ENCODE measurements at regions not wholly inside any gene's neighbourhood (a gene's known extent, or its start where the extent isn't known, plus 50 kb on each side); places are given as distances from the start of the nearest gene placed in this dataset.

- intact Hi-C loops (cut with DNase I) = no loop called here
Measured at GRCh38 chr10:57977262-57977661, 290.4 kb downstream of the IPMK start.

GRCh38 chr10:57973451-57973850 is 294.2 kb downstream of the IPMK start:
- intact Hi-C loops (cut with DNase I) = no loop called here
- DNase-seq (ENCODE audit: low spot score) = no peak

More at GRCh38 chr10:57977262-57977661, 290.4 kb downstream of the IPMK start:
- DNase-seq (ENCODE audit: low spot score) = no peak

- intact Hi-C loops (cut with DNase I) = no loop called here
- DNase-seq (ENCODE audit: low spot score) = no peak
Measured at GRCh38 chr10:57972783-57973182, 294.9 kb downstream of the IPMK start.

GRCh38 chr10:57968328-57969016 is 299.2 kb downstream of the IPMK start:
- no peak for DNase-seq (ENCODE audit: low spot score)
- intact Hi-C loops (cut with DNase I) = no loop called here

- intact Hi-C loops (cut with DNase I) = no loop called here
- no peak for DNase-seq (ENCODE audit: low spot score)
Measured at GRCh38 chr10:57964351-57964750, 303.3 kb downstream of the IPMK start.

GRCh38 chr10:57963546-57963945 is 304.1 kb downstream of the IPMK start:
- intact Hi-C loops (cut with DNase I) = no loop called here
- no peak for DNase-seq (ENCODE audit: low spot score)

- no peak for DNase-seq (ENCODE audit: low spot score)
Measured at GRCh38 chr10:57962839-57963238, 304.9 kb downstream of the IPMK start.

GRCh38 chr10:57961487-57961886 is 306.2 kb downstream of the IPMK start:
- DNase-seq (ENCODE audit: low spot score) = no peak

More at GRCh38 chr10:57962839-57963238, 304.9 kb downstream of the IPMK start:
- intact Hi-C loops (cut with DNase I) = no loop called here

GRCh38 chr10:57960406-57960805 is 307.3 kb downstream of the IPMK start:
- no peak for DNase-seq (ENCODE audit: low spot score)
- intact Hi-C loops (cut with DNase I) = no loop called here

More at GRCh38 chr10:57961487-57961886, 306.2 kb downstream of the IPMK start:
- intact Hi-C loops (cut with DNase I) = no loop called here

GRCh38 chr10:57959318-57960006 is 308.2 kb downstream of the IPMK start:
- DNase-seq (ENCODE audit: low spot score) = no peak
- intact Hi-C loops (cut with DNase I) = no loop called here

- intact Hi-C loops (cut with DNase I) = no loop called here
- no peak for DNase-seq (ENCODE audit: low spot score)
Measured at GRCh38 chr10:57955076-57955475, 312.6 kb downstream of the IPMK start.

GRCh38 chr10:57952741-57953140 is 315.0 kb downstream of the IPMK start:
- intact Hi-C loops (cut with DNase I) = no loop called here
- DNase-seq (ENCODE audit: low spot score) = no peak

GRCh38 chr10:57950442-57950974 is 317.2 kb downstream of the IPMK start:
- DNase-seq (ENCODE audit: low spot score) = no peak
- intact Hi-C loops (cut with DNase I) = no loop called here

GRCh38 chr10:57948796-57949195 is 318.9 kb downstream of the IPMK start:
- intact Hi-C loops (cut with DNase I) = no loop called here
- no peak for DNase-seq (ENCODE audit: low spot score)

GRCh38 chr10:57946833-57947232 is 320.9 kb downstream of the IPMK start:
- DNase-seq (ENCODE audit: low spot score) = no peak
- intact Hi-C loops (cut with DNase I) = no loop called here

GRCh38 chr10:57943701-57944100 is 324.0 kb downstream of the IPMK start:
- intact Hi-C loops (cut with DNase I) = no loop called here
- no peak for DNase-seq (ENCODE audit: low spot score)

GRCh38 chr10:57925045-57925444 is 342.6 kb downstream of the IPMK start:
- DNase-seq (ENCODE audit: low spot score) = no peak
- intact Hi-C loops (cut with DNase I) = no loop called here

- intact Hi-C loops (cut with DNase I) = no loop called here
- DNase-seq (ENCODE audit: low spot score) = no peak
Measured at GRCh38 chr10:57921140-57921539, 346.6 kb downstream of the IPMK start.

- DNase-seq (ENCODE audit: low spot score) = no peak
- intact Hi-C loops (cut with DNase I) = no loop called here
Measured at GRCh38 chr10:57919864-57920263, 347.8 kb downstream of the IPMK start.

GRCh38 chr10:57917019-57917418 is 350.7 kb downstream of the IPMK start:
- no peak for DNase-seq (ENCODE audit: low spot score)
- intact Hi-C loops (cut with DNase I) = no loop called here

GRCh38 chr10:57905861-57906260 is 361.8 kb downstream of the IPMK start:
- intact Hi-C loops (cut with DNase I) = no loop called here

More at GRCh38 chr10:57905861-57906260, 361.8 kb downstream of the IPMK start:
- no peak for DNase-seq (ENCODE audit: low spot score)

Measured in cardiac septum (tissue), 1 donor.